ACC112 (cell line): ENCODE measurements at regions not wholly inside any gene's neighbourhood (a gene's known extent, or its start where the extent isn't known, plus 50 kb on each side); places are given as distances from the start of the nearest gene placed in this dataset.

Experiments used
- H2AFZ ChIP-seq: fragments of 200-600 bp; sonication (generic); one replicate; pipeline ENCODE4 v1.6.0; 2017; ENCODE audit warnings: antibody characterized with exemption, low read length; ENCODE audit not compliant: unreplicated experiment
- H3K27ac ChIP-seq: fragments of 200-600 bp; sonication (generic); 2 replicates; pipeline ENCODE4 v1.5.1; 2014; ENCODE audit warnings: low read depth, mild to moderate bottlenecking, antibody characterized with exemption, low read length, moderate library complexity
- H3K27me3 ChIP-seq: fragments of 200-600 bp; sonication (generic); 2 replicates; pipeline ENCODE4 v1.6.1; 2014; ENCODE audit warnings: mild to moderate bottlenecking, antibody characterized with exemption, low read length, moderate library complexity, mixed read lengths; ENCODE audit not compliant: insufficient read depth
- H3K36me3 ChIP-seq: fragments of 200-600 bp; sonication (generic); 2 replicates; pipeline ENCODE4 v1.6.1; 2016; ENCODE audit warnings: mild to moderate bottlenecking, antibody characterized with exemption, low read length, moderate library complexity, mixed read lengths; ENCODE audit not compliant: insufficient read depth
- H3K4me1 ChIP-seq: fragments of 200-600 bp; sonication (generic); one replicate; pipeline ENCODE4 v1.6.1; 2016; ENCODE audit warnings: low read length, mixed read lengths; ENCODE audit not compliant: insufficient read depth, unreplicated experiment, control insufficient read depth
- H3K4me3 ChIP-seq: fragments of 200-600 bp; sonication (generic); 2 replicates; pipeline ENCODE4 v1.5.1; 2014; ENCODE audit warnings: mild to moderate bottlenecking, low read depth, low read length
- H3K79me2 ChIP-seq: fragments of 200-600 bp; sonication (generic); one replicate; pipeline ENCODE4 v1.6.0; 2016; ENCODE audit warnings: low read length; ENCODE audit not compliant: control insufficient read depth, unreplicated experiment, insufficient read depth

- no peaks in the 10 kb centered on the region for H3K36me3 ChIP-seq
- H3K4me1 ChIP-seq = no peaks in the 10 kb centered on the region
- H2AFZ ChIP-seq = no peak overlapping the region
- H3K4me3 ChIP-seq = no peak overlapping the region
- H3K27me3 ChIP-seq = no peaks in the 10 kb centered on the region
- no peaks in the 10 kb centered on the region for H3K79me2 ChIP-seq
- no peak overlapping the region for H3K27ac ChIP-seq
These were observed 502.3 kb downstream of the TXNL1 start for GRCh38 chr18:56136105-56136504.

- H3K4me1 ChIP-seq = no peaks in the 10 kb centered on the region
These were observed 507.9 kb downstream of the TXNL1 start for GRCh38 chr18:56130481-56130880.

GRCh38 chr18:56128153-56128791 lies 510.1 kb downstream of the TXNL1 start:
- Histone ChIP-seq H3K4me3 (no peak overlapping the region), H3K79me2 (no peaks in the 10 kb centered on the region), H3K27me3 (no peaks in the 10 kb centered on the region), H2AFZ (no peak overlapping the region), H3K36me3 (no peaks in the 10 kb centered on the region), H3K4me1 (peaks cover 8% of the 10 kb centered on the region), H3K27ac (no peak overlapping the region)

More at GRCh38 chr18:56130481-56130880, 507.9 kb downstream of the TXNL1 start:
- H3K4me3 ChIP-seq = no peak overlapping the region
- H3K79me2 ChIP-seq = no peaks in the 10 kb centered on the region
- no peak overlapping the region for H2AFZ ChIP-seq
- H3K36me3 ChIP-seq = no peaks in the 10 kb centered on the region
- no peak overlapping the region for H3K27ac ChIP-seq
- no peaks in the 10 kb centered on the region for H3K27me3 ChIP-seq

- Histone ChIP-seq H2AFZ (no peak overlapping the region), H3K79me2 (no peaks in the 10 kb centered on the region), H3K36me3 (no peaks in the 10 kb centered on the region), H3K27me3 (no peaks in the 10 kb centered on the region), H3K4me1 (peaks cover 8% of the 10 kb centered on the region), H3K27ac (no peak overlapping the region), H3K4me3 (no peak overlapping the region)
These were observed 510.9 kb downstream of the TXNL1 start for GRCh38 chr18:56127322-56128099.

GRCh38 chr18:56124186-56124585 lies 514.2 kb downstream of the TXNL1 start:
- no peaks in the 10 kb centered on the region for H3K79me2 ChIP-seq
- no peak overlapping the region for H3K4me3 ChIP-seq
- peaks cover 8% of the 10 kb centered on the region for H3K4me1 ChIP-seq
- H2AFZ ChIP-seq = no peak overlapping the region
- no peaks in the 10 kb centered on the region for H3K36me3 ChIP-seq
- no peak overlapping the region for H3K27ac ChIP-seq
- H3K27me3 ChIP-seq = no peaks in the 10 kb centered on the region

- Histone ChIP-seq H3K79me2 (no peaks in the 10 kb centered on the region), H3K36me3 (no peaks in the 10 kb centered on the region), H2AFZ (no peak overlapping the region), H3K4me1 (peaks cover 8% of the 10 kb centered on the region), H3K27ac (no peak overlapping the region), H3K27me3 (no peaks in the 10 kb centered on the region), H3K4me3 (no peak overlapping the region)
These were observed 516.7 kb downstream of the TXNL1 start for GRCh38 chr18:56121669-56122068.

- Histone ChIP-seq H3K4me1 (peaks cover 8% of the 10 kb centered on the region), H3K27me3 (no peaks in the 10 kb centered on the region), H3K36me3 (no peaks in the 10 kb centered on the region), H2AFZ (no peak overlapping the region), H3K4me3 (no peak overlapping the region), H3K27ac (no peak overlapping the region), H3K79me2 (no peaks in the 10 kb centered on the region)
These were observed 517.6 kb downstream of the TXNL1 start for GRCh38 chr18:56120782-56121181.

- Histone ChIP-seq H3K36me3 (no peaks in the 10 kb centered on the region), H3K27ac (no peak overlapping the region)
These were observed 518.7 kb downstream of the TXNL1 start for GRCh38 chr18:56119681-56120080.

GRCh38 chr18:56118422-56118821 lies 520.0 kb downstream of the TXNL1 start:
- no peaks in the 10 kb centered on the region for H3K36me3 ChIP-seq
- no peaks in the 10 kb centered on the region for H3K79me2 ChIP-seq
- H2AFZ ChIP-seq = no peak overlapping the region
- no peak overlapping the region for H3K27ac ChIP-seq
- H3K4me3 ChIP-seq = no peak overlapping the region
- H3K4me1 ChIP-seq = no peaks in the 10 kb centered on the region
- no peaks in the 10 kb centered on the region for H3K27me3 ChIP-seq

More at GRCh38 chr18:56119681-56120080, 518.7 kb downstream of the TXNL1 start:
- Histone ChIP-seq H3K27me3 (no peaks in the 10 kb centered on the region), H2AFZ (no peak overlapping the region), H3K4me3 (no peak overlapping the region), H3K4me1 (peaks cover 8% of the 10 kb centered on the region), H3K79me2 (no peaks in the 10 kb centered on the region)

- Histone ChIP-seq H3K27me3 (no peaks in the 10 kb centered on the region), H3K4me1 (peaks cover 9% of the 10 kb centered on the region), H3K4me3 (no peak overlapping the region), H2AFZ (no peak overlapping the region), H3K27ac (no peak overlapping the region), H3K36me3 (no peaks in the 10 kb centered on the region), H3K79me2 (no peaks in the 10 kb centered on the region)
These were observed 523.0 kb downstream of the TXNL1 start for GRCh38 chr18:56115071-56116015.
